Thyroid gland (tissue), 4 donors: ENCODE measurements at regions not wholly inside any gene's neighbourhood (a gene's known extent, or its start where the extent isn't known, plus 50 kb on each side); places are given as distances from the start of the nearest gene placed in this dataset.

Source experiments
- CTCF ChIP-seq, 6 experiments: fragments of 200-600 bp in 3 of 6; fragments of 450-650 bp in 3 of 6; sonication (generic) in 3 of 6; IDR thresholded peaks; one replicate each; pipeline ENCODE4 v1.5.1; 2016 to 2019; ENCODE audit warnings: antibody characterized with exemption in 6 of 6, mild to moderate bottlenecking in 2 of 6, inconsistent platforms in 1 of 6, moderate library complexity in 1 of 6
- POLR2A ChIP-seq, 2 donors: fragments of 450-650 bp; IDR thresholded peaks; one replicate each; pipeline ENCODE4 v1.6.1; 2017; ENCODE audit warnings: antibody characterized with exemption in 2 of 2, mild to moderate bottlenecking in 2 of 2, moderate library complexity in 1 of 2

DNA sequence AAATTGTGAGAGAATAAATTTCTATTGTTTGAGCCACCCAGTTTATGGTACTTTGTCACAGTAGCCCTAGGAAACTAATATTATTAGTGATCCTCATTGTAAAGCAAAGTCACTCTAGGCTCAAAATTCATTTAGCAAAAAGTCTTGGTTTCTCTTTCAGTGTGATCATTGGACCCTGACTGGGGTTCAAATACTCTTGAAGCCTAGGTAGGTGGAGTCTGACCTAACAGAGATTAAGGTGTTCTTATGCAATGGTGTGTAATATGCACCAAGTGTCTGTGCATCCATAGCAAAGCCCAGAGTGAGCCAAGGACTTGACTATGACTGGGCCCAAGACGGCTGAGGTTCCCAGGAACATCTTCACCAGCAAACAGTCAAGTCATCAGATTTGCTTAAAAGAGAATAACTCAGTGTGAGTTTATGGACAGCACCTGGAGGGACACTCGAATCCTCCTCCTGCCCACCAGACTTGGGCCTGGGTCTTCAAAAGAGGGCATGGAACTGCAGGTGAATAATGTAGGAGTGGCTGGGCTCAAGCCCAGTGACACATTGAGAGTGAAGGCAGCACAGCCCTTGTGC is 51.1 kb upstream of the BCL11A start:
- TF ChIP-seq CTCF (IDR thresholded peaks at IDR 0.05) (no peak), POLR2A (IDR thresholded peaks at IDR 0.05) (no peak)
